ENCODE measurements at regions not wholly inside any gene's neighbourhood (a gene's known extent, or its start where the extent isn't known, plus 50 kb on each side); places are given as distances from the start of the nearest gene placed in this dataset.

GRCh38 chr4:81745050-81745449 lies 273.3 kb upstream of the RASGEF1B start:
- TF ChIP-seq SUZ12 (IDR thresholded peaks at IDR 0.05), result no peak
- TF ChIP-seq BHLHE40 (IDR thresholded peaks at IDR 0.05; ENCODE audit: borderline replicate concordance), result no peak
- no peak for TF ChIP-seq FOXK2 (IDR thresholded peaks at IDR 0.05)
- TF ChIP-seq ZNF384 (IDR thresholded peaks at IDR 0.05), result no peak
- no peak for TF ChIP-seq ARNT (IDR thresholded peaks at IDR 0.05)
- no peak for TF ChIP-seq TARDBP (IDR thresholded peaks at IDR 0.05)

All from HEK293T (cell line).